ENCODE measurements at regions not wholly inside any gene's neighbourhood (a gene's known extent, or its start where the extent isn't known, plus 50 kb on each side); places are given as distances from the start of the nearest gene placed in this dataset.

GRCh38 chr20:22366631-22367030 is 217.7 kb downstream of the FOXA2 start:
- POLR2A ChIA-PET: no interaction called here
- ATAC-seq (no peak), DNase-seq (ENCODE audit: low spot score) (no peak), FAIRE-seq (no peak)
- intact Hi-C loops (cut with micrococcal nuclease; ENCODE audit: unreplicated experiment): no loop called here
- in situ Hi-C loops (cut with HindIII; ENCODE audit: extremely low pct_ligation_motif_present, low pct_unique_long_range_greater_than_20kb): no loop called here
- TF ChIP-seq DMAP1 (CRISPR knock-in tag; IDR thresholded peaks at IDR 0.05) (no peak), ZBTB8A (CRISPR knock-in tag; IDR thresholded peaks at IDR 0.05; ENCODE audit: borderline replicate concordance, low read depth) (no peak), IRF1 (CRISPR knock-in tag; IDR thresholded peaks at IDR 0.05; ENCODE audit: low read depth) (no peak), REXO4 (CRISPR knock-in tag; IDR thresholded peaks at IDR 0.05; ENCODE audit: borderline replicate concordance) (no peak), GPN1 (CRISPR knock-in tag; IDR thresholded peaks at IDR 0.05; ENCODE audit: borderline replicate concordance) (no peak), KMT2B (CRISPR knock-in tag; IDR thresholded peaks at IDR 0.05) (no peak), FOSL2 (CRISPR knock-in tag; IDR thresholded peaks at IDR 0.05) (no peak), HMG20A (CRISPR knock-in tag; IDR thresholded peaks at IDR 0.05; ENCODE audit: borderline replicate concordance) (no peak), ETV6 (CRISPR knock-in tag; conservative IDR thresholded peaks at IDR 0.05) (no peak), MBNL3 (CRISPR knock-in tag; conservative IDR thresholded peaks at IDR 0.05) (no peak), SATB2 (CRISPR knock-in tag; IDR thresholded peaks at IDR 0.05) (no peak), ZMYM4 (CRISPR knock-in tag; IDR thresholded peaks at IDR 0.05) (no peak), ZBTB14 (CRISPR knock-in tag; IDR thresholded peaks at IDR 0.05) (no peak)
- no peaks in the 10 kb centered on the region for H3K79me2 ChIP-seq (ENCODE audit: insufficient read depth, low read length)
- no TSS peak for BruUV-seq (replicated peaks)
- no peak overlapping the region for H3K4me3 ChIP-seq (replicated peaks in 1 of 3; ENCODE audit: insufficient read depth in 1 of 3, low read depth in 2 of 3, low read length in 3 of 3)
- H3K4me1 ChIP-seq (ENCODE audit: insufficient read depth, low read length): no peaks in the 10 kb centered on the region
- no peaks in the 10 kb centered on the region for H3K9me3 ChIP-seq (ENCODE audit: low read length)
- peaks cover 2 to 21% of the 10 kb centered on the region in 2 experiments; a peak in 4 of 5 replicates for H3K27me3 ChIP-seq (ENCODE audit: control insufficient read depth in 1 of 2, insufficient read depth in 2 of 2, low read length in 2 of 2)
- no peak overlapping the region for H3K9ac ChIP-seq (ENCODE audit: insufficient read depth, low read depth, low read length)
- H3K36me3 ChIP-seq (replicated peaks in 1 of 2; ENCODE audit: control insufficient read depth in 1 of 2, insufficient read depth in 2 of 2, low read length in 2 of 2): no peaks in the 10 kb centered on the region
- H2AFZ ChIP-seq (ENCODE audit: low read length): no peak overlapping the region
- CTCF ChIA-PET (ENCODE audit: low intra/inter-chr PET ratio, low total read pairs): no interaction called here
- H3K4me2 ChIP-seq (ENCODE audit: low read depth, low read length): no peak overlapping the region
- no peak overlapping the region for H3K27ac ChIP-seq (ENCODE audit: extremely low read length, insufficient read depth, low read length)
- no peaks in the 10 kb centered on the region for H4K20me1 ChIP-seq (ENCODE audit: insufficient read depth, low read length)

Measured in HepG2 (cell line).